ENCODE measurements at regions not wholly inside any gene's neighbourhood (a gene's known extent, or its start where the extent isn't known, plus 50 kb on each side); places are given as distances from the start of the nearest gene placed in this dataset.

GRCh38 chr1:219703368-219703639 is 90.4 kb upstream of the ZC3H11B start:
- Histone ChIP-seq H3K4me1 (ENCODE audit: control insufficient read depth in 4 of 4, insufficient read depth in 4 of 4, low read length in 3 of 4) (no peaks in the 10 kb centered on the region), H3K27ac (ENCODE audit: low read depth in 1 of 2, low read length in 2 of 2) (no peak overlapping the region), H3K36me3 (ENCODE audit: control insufficient read depth in 4 of 4, insufficient read depth in 3 of 4, low read depth in 1 of 4, low read length in 3 of 4) (no peaks in the 10 kb centered on the region), H3K27me3 (ENCODE audit: control insufficient read depth in 4 of 4, insufficient read depth in 4 of 4, low read length in 3 of 4) (no peaks in the 10 kb centered on the region), H3K4me3 (ENCODE audit: low read depth in 1 of 3, low read length in 3 of 3) (no peak overlapping the region), H3K9me3 (ENCODE audit: control insufficient read depth in 4 of 4, low read length in 3 of 4) (no peaks in the 10 kb centered on the region), H3K9ac (ENCODE audit: low read depth in 1 of 2, low read length in 2 of 2) (no peak overlapping the region)
- TF ChIP-seq YY1 (IDR thresholded peaks at IDR 0.05) (no peak), ZBTB33 (IDR thresholded peaks at IDR 0.05) (no peak), REST (IDR thresholded peaks at IDR 0.05) (no peak), HNF4A (conservative IDR thresholded peaks at IDR 0.05) (no peak), TAF1 (conservative IDR thresholded peaks at IDR 0.05) (no peak), RXRA (IDR thresholded peaks at IDR 0.05) (no peak), CTCF (IDR thresholded peaks at IDR 0.05; ENCODE audit: low read depth, low read length, missing input control) (no peak), MAX (IDR thresholded peaks at IDR 0.05) (no peak), GABPA (IDR thresholded peaks at IDR 0.05 in 1 of 2, conservative IDR thresholded peaks at IDR 0.05 in 1 of 2) (no peak), HNF4G (IDR thresholded peaks at IDR 0.05) (no peak), NR2F2 (IDR thresholded peaks at IDR 0.05) (no peak), FOXA2 (IDR thresholded peaks at IDR 0.05) (no peak), JUND (IDR thresholded peaks at IDR 0.05) (no peak), SP1 (IDR thresholded peaks at IDR 0.05) (no peak), RAD21 (IDR thresholded peaks at IDR 0.05) (no peak), ATF3 (IDR thresholded peaks at IDR 0.05) (no peak), FOXA1 (IDR thresholded peaks at IDR 0.05) (no peak), EGR1 (IDR thresholded peaks at IDR 0.05; ENCODE audit: low read depth in 2 of 2) (no peak)
- no peak for DNase-seq (ENCODE audit: low spot score)
- WGBS, result 93% methylated on average over 3 of the region's 3 CpGs

- Histone ChIP-seq H3K9me3 (ENCODE audit: control insufficient read depth in 4 of 4, low read length in 3 of 4) (no peaks in the 10 kb centered on the region), H3K27ac (ENCODE audit: low read depth in 1 of 2, low read length in 2 of 2) (no peak overlapping the region), H3K36me3 (ENCODE audit: control insufficient read depth in 4 of 4, insufficient read depth in 3 of 4, low read depth in 1 of 4, low read length in 3 of 4) (no peaks in the 10 kb centered on the region), H3K4me3 (ENCODE audit: low read depth in 1 of 3, low read length in 3 of 3) (no peak overlapping the region), H3K4me1 (ENCODE audit: control insufficient read depth in 4 of 4, insufficient read depth in 4 of 4, low read length in 3 of 4) (no peaks in the 10 kb centered on the region), H3K27me3 (ENCODE audit: control insufficient read depth in 4 of 4, insufficient read depth in 4 of 4, low read length in 3 of 4) (no peaks in the 10 kb centered on the region), H3K9ac (ENCODE audit: low read depth in 1 of 2, low read length in 2 of 2) (no peak overlapping the region)
- 89% methylated on average over 3 of the region's 3 CpGs for WGBS
- TF ChIP-seq HNF4G (IDR thresholded peaks at IDR 0.05), result no peak
- TF ChIP-seq ATF3 (IDR thresholded peaks at IDR 0.05), result no peak
- TF ChIP-seq RAD21 (IDR thresholded peaks at IDR 0.05), result no peak
- DNase-seq (ENCODE audit: low spot score), result no peak
Measured at GRCh38 chr1:219701476-219701875, 88.6 kb upstream of the ZC3H11B start.
